Calu3 (cell line): ENCODE measurements at regions not wholly inside any gene's neighbourhood (a gene's known extent, or its start where the extent isn't known, plus 50 kb on each side); places are given as distances from the start of the nearest gene placed in this dataset.

Experiments used
- BruUV-seq: library from RNA; stranded (reverse); fragments of 400-500 nt; replicated peaks from 2 replicates; lab custom pipeline; 2021; lab: Mats Ljungman, UMichigan
- CTCF ChIA-PET: fragments of 300-600 bp; sonication (Branson Sonifier 250); formaldehyde crosslinking; loops from one replicate; lab custom pipeline; 2022; ENCODE audit warnings: antibody characterized with exemption; lab: Charles Lee
- DNase-seq: peaks from one replicate; pipeline ENCODE4 v3.0.0; 2022
- H3K27ac Mint-ChIP-seq: one replicate; pipeline ENCODE4 v1.8.0; 2022; ENCODE audit warnings: mixed read lengths; ENCODE audit not compliant: unreplicated experiment
- H3K27me3 Mint-ChIP-seq: one replicate; pipeline ENCODE4 v1.8.0; 2022; ENCODE audit warnings: mixed read lengths; ENCODE audit not compliant: unreplicated experiment
- H3K36me3 Mint-ChIP-seq: one replicate; pipeline ENCODE4 v1.8.0; 2022; ENCODE audit warnings: mild to moderate bottlenecking, moderate library complexity, mixed read lengths; ENCODE audit not compliant: insufficient read depth, unreplicated experiment
- H3K4me1 Mint-ChIP-seq: one replicate; pipeline ENCODE4 v1.8.0; 2022; ENCODE audit warnings: mild to moderate bottlenecking, low read depth, mixed read lengths; ENCODE audit not compliant: unreplicated experiment
- H3K4me3 Mint-ChIP-seq: one replicate; pipeline ENCODE4 v1.8.0; 2022; ENCODE audit warnings: mild to moderate bottlenecking, low read depth, moderate library complexity, mixed read lengths; ENCODE audit not compliant: unreplicated experiment
- H3K9me3 Mint-ChIP-seq: one replicate; pipeline ENCODE4 v1.8.0; 2022; ENCODE audit warnings: low read depth, mixed read lengths; ENCODE audit not compliant: unreplicated experiment
- CTCF ChIP-seq: fragments of 200-600 bp; IDR thresholded peaks from one replicate; pipeline ENCODE4 v1.8.0; 2022; ENCODE audit warnings: antibody characterized with exemption; ENCODE audit not compliant: unreplicated experiment
- intact Hi-C: fragments of 100-400 bp; cut with micrococcal nuclease; formaldehyde crosslinking; loops from one replicate; pipeline ENCODE4 v1.10.0; 2022; ENCODE audit not compliant: unreplicated experiment

- intact Hi-C loops, result no loop called here
- DNase-seq, result no peak
- Mint-ChIP-seq H3K36me3 (no peaks in the 10 kb centered on the region), H3K27me3 (no peaks in the 10 kb centered on the region), H3K4me3 (no peak overlapping the region), H3K9me3 (no peaks in the 10 kb centered on the region), H3K27ac (no peak overlapping the region), H3K4me1 (no peaks in the 10 kb centered on the region)
- CTCF ChIA-PET, result no interaction called here
- BruUV-seq, result no TSS peak
- TF ChIP-seq CTCF, result no peak
Observed at GRCh38 chr2:160931531-160931930, 228.7 kb upstream of the TANK start.

GRCh38 chr2:160932960-160933359 is 227.3 kb upstream of the TANK start:
- H3K4me1 Mint-ChIP-seq, result no peaks in the 10 kb centered on the region
- CTCF ChIA-PET, result no interaction called here
- no peak overlapping the region for H3K4me3 Mint-ChIP-seq
- no peak for DNase-seq
- no peak overlapping the region for H3K27ac Mint-ChIP-seq
- no peaks in the 10 kb centered on the region for H3K27me3 Mint-ChIP-seq
- intact Hi-C loops, result no loop called here
- no peak for TF ChIP-seq CTCF
- no peaks in the 10 kb centered on the region for H3K36me3 Mint-ChIP-seq
- no peaks in the 10 kb centered on the region for H3K9me3 Mint-ChIP-seq
- BruUV-seq, result no TSS peak

GRCh38 chr2:160934263-160934662 is 226.0 kb upstream of the TANK start:
- Mint-ChIP-seq H3K4me3 (no peak overlapping the region), H3K4me1 (no peaks in the 10 kb centered on the region), H3K9me3 (no peaks in the 10 kb centered on the region), H3K27ac (no peak overlapping the region), H3K27me3 (no peaks in the 10 kb centered on the region), H3K36me3 (no peaks in the 10 kb centered on the region)
- BruUV-seq, result no TSS peak
- TF ChIP-seq CTCF, result no peak
- CTCF ChIA-PET, result no interaction called here
- intact Hi-C loops, result no loop called here
- no peak for DNase-seq

DNA sequence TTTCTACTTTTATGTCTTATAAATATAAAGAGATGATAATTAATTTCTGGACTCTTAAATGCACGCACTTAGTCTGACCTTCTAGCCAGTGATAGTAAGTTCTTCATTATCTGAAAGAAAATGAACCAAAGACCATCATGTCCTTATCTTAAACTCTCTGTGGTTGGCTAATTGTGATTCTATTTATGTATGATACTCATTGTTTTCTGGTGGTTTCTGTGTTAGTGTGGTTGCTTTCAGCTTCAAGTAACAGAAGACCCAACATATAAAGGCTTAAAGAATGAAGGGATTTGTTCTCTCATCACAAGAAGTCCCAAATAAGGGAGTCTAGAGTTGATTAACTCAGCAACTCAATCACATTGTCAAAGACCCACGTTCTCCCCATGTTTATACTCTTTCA is 225.2 kb upstream of the TANK start:
- H3K4me1 Mint-ChIP-seq, result no peaks in the 10 kb centered on the region
- H3K27me3 Mint-ChIP-seq, result no peaks in the 10 kb centered on the region
- intact Hi-C loops, result no loop called here
- no peaks in the 10 kb centered on the region for H3K36me3 Mint-ChIP-seq
- TF ChIP-seq CTCF, result no peak
- no peak overlapping the region for H3K27ac Mint-ChIP-seq
- H3K9me3 Mint-ChIP-seq, result no peaks in the 10 kb centered on the region
- no peak overlapping the region for H3K4me3 Mint-ChIP-seq
- CTCF ChIA-PET, result no interaction called here
- no peak for DNase-seq
- BruUV-seq, result no TSS peak
